GM19438 (cell line): ENCODE measurements at regions not wholly inside any gene's neighbourhood (a gene's known extent, or its start where the extent isn't known, plus 50 kb on each side); places are given as distances from the start of the nearest gene placed in this dataset.
"Not testable (repeated sequence)": the region's sequence is repeated elsewhere in the genome, so short reads cannot be mapped to it uniquely, and the experiment has no call there.

Experiments used
- ATAC-seq: cut with Tn5 transposase; IDR thresholded peaks from one replicate; pipeline ENCODE4 v1.9.1; 2021; ENCODE audit warnings: low read depth; ENCODE audit not compliant: unreplicated experiment

GRCh38 chr1:188841111-188841696 lies 1636.5 kb downstream of the BRINP3 start:
- not testable (repeated sequence) for ATAC-seq

- no peak for ATAC-seq
These were observed 1631.2 kb downstream of the BRINP3 start for GRCh38 chr1:188846468-188846867.

- no peak for ATAC-seq
These were observed 1620.1 kb downstream of the BRINP3 start for GRCh38 chr1:188857526-188858087.

- ATAC-seq = no peak
These were observed 1610.0 kb downstream of the BRINP3 start for GRCh38 chr1:188867614-188868013.

GRCh38 chr1:188871164-188871563 lies 1606.5 kb downstream of the BRINP3 start:
- ATAC-seq = no peak

GRCh38 chr1:188872376-188872775 lies 1605.3 kb downstream of the BRINP3 start:
- ATAC-seq = no peak

GRCh38 chr1:188877668-188878067 lies 1600.0 kb downstream of the BRINP3 start:
- no peak for ATAC-seq

GRCh38 chr1:188888386-188888785 lies 1589.3 kb downstream of the BRINP3 start:
- ATAC-seq = no peak

GRCh38 chr1:188889166-188889565 lies 1588.5 kb downstream of the BRINP3 start:
- ATAC-seq = no peak

- ATAC-seq = no peak
These were observed 1585.7 kb downstream of the BRINP3 start for GRCh38 chr1:188891958-188892357.

GRCh38 chr1:188895611-188896010 lies 1582.1 kb downstream of the BRINP3 start:
- ATAC-seq = no peak

- ATAC-seq = no peak
These were observed 1574.4 kb downstream of the BRINP3 start for GRCh38 chr1:188903241-188903640.

GRCh38 chr1:188904201-188904600 lies 1573.5 kb downstream of the BRINP3 start:
- no peak for ATAC-seq

- no peak for ATAC-seq
These were observed 1570.6 kb downstream of the BRINP3 start for GRCh38 chr1:188906921-188907641.

- no peak for ATAC-seq
These were observed 1547.3 kb downstream of the BRINP3 start for GRCh38 chr1:188930382-188930781.

GRCh38 chr1:188931506-188931905 lies 1546.2 kb downstream of the BRINP3 start:
- no peak for ATAC-seq

GRCh38 chr1:188937965-188938551 lies 1539.6 kb downstream of the BRINP3 start:
- no peak for ATAC-seq

- no peak for ATAC-seq
These were observed 1535.7 kb downstream of the BRINP3 start for GRCh38 chr1:188941986-188942385.

GRCh38 chr1:188949701-188950100 lies 1528.0 kb downstream of the BRINP3 start:
- ATAC-seq = no peak

- ATAC-seq = no peak
These were observed 1519.1 kb downstream of the BRINP3 start for GRCh38 chr1:188958461-188959115.

- ATAC-seq = no peak
These were observed 1490.8 kb downstream of the BRINP3 start for GRCh38 chr1:188986745-188987417.
